ENCODE measurements at regions not wholly inside any gene's neighbourhood (a gene's known extent, or its start where the extent isn't known, plus 50 kb on each side); places are given as distances from the start of the nearest gene placed in this dataset.

- intact Hi-C loops (cut with micrococcal nuclease), result no loop called here
Measured at GRCh38 chr2:8574196-8575037, 107.4 kb upstream of the ID2 start.

- intact Hi-C loops (cut with micrococcal nuclease), result no loop called here
Measured at GRCh38 chr2:8575038-8575833, 106.6 kb upstream of the ID2 start.

- intact Hi-C loops (cut with micrococcal nuclease), result no loop called here
Measured at GRCh38 chr2:8575834-8576423, 105.9 kb upstream of the ID2 start.

GRCh38 chr2:8576525-8577167 lies 105.2 kb upstream of the ID2 start:
- intact Hi-C loops (cut with micrococcal nuclease), result no loop called here

- intact Hi-C loops (cut with micrococcal nuclease), result no loop called here
Measured at GRCh38 chr2:8577573-8577972, 104.3 kb upstream of the ID2 start.

GRCh38 chr2:8578335-8579244 lies 103.3 kb upstream of the ID2 start:
- intact Hi-C loops (cut with micrococcal nuclease), result no loop called here

- intact Hi-C loops (cut with micrococcal nuclease), result no loop called here
Measured at GRCh38 chr2:8579485-8580085, 102.3 kb upstream of the ID2 start.

GRCh38 chr2:8580316-8581233 lies 101.3 kb upstream of the ID2 start:
- intact Hi-C loops (cut with micrococcal nuclease), result no loop called here

GRCh38 chr2:8581234-8581561 lies 100.7 kb upstream of the ID2 start:
- intact Hi-C loops (cut with micrococcal nuclease), result no loop called here

GRCh38 chr2:8581601-8582041 lies 100.2 kb upstream of the ID2 start:
- intact Hi-C loops (cut with micrococcal nuclease), result no loop called here

- intact Hi-C loops (cut with micrococcal nuclease), result no loop called here
Measured at GRCh38 chr2:8582191-8582590, 99.7 kb upstream of the ID2 start.

- intact Hi-C loops (cut with micrococcal nuclease), result no loop called here
Measured at GRCh38 chr2:8582651-8583399, 99.0 kb upstream of the ID2 start.

GRCh38 chr2:8583400-8584173 lies 98.3 kb upstream of the ID2 start:
- intact Hi-C loops (cut with micrococcal nuclease), result no loop called here

- intact Hi-C loops (cut with micrococcal nuclease), result no loop called here
Measured at GRCh38 chr2:8584174-8585066, 97.4 kb upstream of the ID2 start.

- intact Hi-C loops (cut with micrococcal nuclease), result loop anchor here (2.0 kb wide), 1 partner anchor 94 kb away; no protein-coding TSS in a partner anchor
Measured at GRCh38 chr2:8586457-8587051, 95.3 kb upstream of the ID2 start.

GRCh38 chr2:8587251-8587791 lies 94.5 kb upstream of the ID2 start:
- intact Hi-C loops (cut with micrococcal nuclease), result loop anchor here (2.0 kb wide), 1 partner anchor 93 kb away; no protein-coding TSS in a partner anchor

All from T-helper 1 cell treated with Interleukin-12 subunit alpha and Interleukin-12 subunit beta and Interleukin-4 antibody, amounts not matched to agents 30 ng/mL and 1 ng/mL, for 36 hours (primary cell).